ENCODE measurements at regions not wholly inside any gene's neighbourhood (a gene's known extent, or its start where the extent isn't known, plus 50 kb on each side); places are given as distances from the start of the nearest gene placed in this dataset.
"Not testable (repeated sequence)": the region's sequence is repeated elsewhere in the genome, so short reads cannot be mapped to it uniquely, and the experiment has no call there.

DNA sequence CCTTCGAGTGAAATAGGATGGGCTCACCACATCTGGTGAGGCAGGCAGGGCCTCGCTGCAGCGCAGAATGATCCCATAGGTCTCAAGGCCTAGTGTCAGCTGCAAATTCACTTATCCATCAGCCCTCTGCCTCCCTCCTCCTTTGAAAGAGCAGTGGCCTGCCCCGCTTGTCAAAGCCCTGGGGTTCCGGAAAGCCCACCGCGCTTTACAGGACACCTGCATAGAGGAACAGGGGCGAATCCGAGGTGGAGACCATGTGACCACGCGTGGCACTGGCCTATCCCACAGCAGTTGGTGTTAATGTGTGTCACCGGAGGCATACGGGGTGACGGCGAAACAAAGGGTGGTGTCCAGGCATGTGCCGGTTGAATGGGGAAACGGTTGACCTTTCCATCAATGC, 104.7 kb upstream of the FOXD4L5 start:
- TF ChIP-seq, protein P1, sequence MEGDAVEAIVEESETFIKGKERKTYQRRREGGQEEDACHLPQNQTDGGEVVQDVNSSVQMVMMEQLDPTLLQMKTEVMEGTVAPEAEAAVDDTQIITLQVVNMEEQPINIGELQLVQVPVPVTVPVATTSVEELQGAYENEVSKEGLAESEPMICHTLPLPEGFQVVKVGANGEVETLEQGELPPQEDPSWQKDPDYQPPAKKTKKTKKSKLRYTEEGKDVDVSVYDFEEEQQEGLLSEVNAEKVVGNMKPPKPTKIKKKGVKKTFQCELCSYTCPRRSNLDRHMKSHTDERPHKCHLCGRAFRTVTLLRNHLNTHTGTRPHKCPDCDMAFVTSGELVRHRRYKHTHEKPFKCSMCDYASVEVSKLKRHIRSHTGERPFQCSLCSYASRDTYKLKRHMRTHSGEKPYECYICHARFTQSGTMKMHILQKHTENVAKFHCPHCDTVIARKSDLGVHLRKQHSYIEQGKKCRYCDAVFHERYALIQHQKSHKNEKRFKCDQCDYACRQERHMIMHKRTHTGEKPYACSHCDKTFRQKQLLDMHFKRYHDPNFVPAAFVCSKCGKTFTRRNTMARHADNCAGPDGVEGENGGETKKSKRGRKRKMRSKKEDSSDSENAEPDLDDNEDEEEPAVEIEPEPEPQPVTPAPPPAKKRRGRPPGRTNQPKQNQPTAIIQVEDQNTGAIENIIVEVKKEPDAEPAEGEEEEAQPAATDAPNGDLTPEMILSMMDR (IDR thresholded peaks at IDR 0.05 in 2 of 3, conservative IDR thresholded peaks at IDR 0.05 in 1 of 3; ENCODE audit: borderline replicate concordance in 1 of 3, insufficient read depth in 1 of 3, low read depth in 2 of 3, low read length in 2 of 3) = not testable (repeated sequence)
- TF ChIP-seq, protein P2, sequence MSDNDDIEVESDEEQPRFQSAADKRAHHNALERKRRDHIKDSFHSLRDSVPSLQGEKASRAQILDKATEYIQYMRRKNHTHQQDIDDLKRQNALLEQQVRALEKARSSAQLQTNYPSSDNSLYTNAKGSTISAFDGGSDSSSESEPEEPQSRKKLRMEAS (IDR thresholded peaks at IDR 0.05) = not testable (repeated sequence)
- TF ChIP-seq POLR2A (IDR thresholded peaks at IDR 0.05; ENCODE audit: borderline replicate concordance, extremely low read depth, insufficient read depth, insufficient read length); SIN3A (IDR thresholded peaks at IDR 0.05; ENCODE audit: low read depth); ZNF274 (IDR thresholded peaks at IDR 0.05; ENCODE audit: low read depth, low read length): not testable (repeated sequence)
